Left renal cortex interstitium (tissue), 4 donors: ENCODE measurements at regions not wholly inside any gene's neighbourhood (a gene's known extent, or its start where the extent isn't known, plus 50 kb on each side); places are given as distances from the start of the nearest gene placed in this dataset.
"Not testable (repeated sequence)": the region's sequence is repeated elsewhere in the genome, so short reads cannot be mapped to it uniquely, and the experiment has no call there.

Experiments
- DNase-seq, 4 donors: peaks; one replicate each; pipeline ENCODE4 v3.0.0-alpha.2; 2013; ENCODE audit warnings: low read depth in 4 of 4, low spot score in 2 of 4, missing footprints in 1 of 4

DNA sequence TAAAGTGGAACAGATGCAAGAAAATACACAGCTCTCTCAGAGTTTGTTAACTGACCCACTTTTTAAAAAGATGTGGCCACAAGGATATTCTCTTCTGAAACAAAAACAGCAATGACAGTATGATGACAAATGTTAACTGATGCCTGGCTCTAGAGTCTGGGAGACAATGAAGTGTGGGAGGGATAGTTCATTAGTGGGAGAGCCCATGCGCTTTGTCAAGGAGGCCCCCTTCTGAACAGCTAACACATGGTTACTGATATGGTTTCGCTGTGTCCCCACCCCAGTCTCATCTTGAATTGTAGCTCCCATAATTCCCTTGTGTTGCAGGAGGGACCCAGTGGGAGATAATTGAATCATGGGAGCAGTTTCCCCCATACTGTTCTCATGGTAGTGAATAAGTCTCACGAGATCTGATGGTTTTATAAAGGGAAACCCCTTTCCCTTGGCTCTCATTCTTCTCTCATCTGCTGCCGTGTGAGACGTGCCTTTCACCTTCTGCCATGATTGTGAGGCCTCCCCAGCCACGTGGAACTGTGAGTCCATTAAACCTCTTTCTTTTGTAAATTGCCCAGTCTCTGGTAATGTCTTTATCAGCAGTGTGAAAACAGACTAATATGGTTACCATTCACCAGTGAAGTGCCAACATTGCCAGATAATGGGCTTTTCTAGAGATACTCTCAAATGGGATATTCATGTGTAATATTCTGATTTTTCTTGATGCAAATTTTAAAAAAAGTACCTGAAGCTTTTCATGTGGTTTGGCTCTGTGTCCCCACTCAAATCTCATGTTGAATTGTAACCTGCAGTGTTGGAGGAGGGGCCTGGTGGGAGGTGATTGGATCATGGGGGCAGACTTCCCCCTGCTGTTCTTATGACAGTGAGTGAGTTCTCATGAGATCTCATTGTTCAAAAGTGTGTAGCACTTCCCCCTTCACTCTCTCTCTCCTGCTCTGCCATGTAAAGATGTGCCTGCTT lies 435.8 kb downstream of the SHISA9 start:
- DNase-seq, result not testable (repeated sequence)

DNA sequence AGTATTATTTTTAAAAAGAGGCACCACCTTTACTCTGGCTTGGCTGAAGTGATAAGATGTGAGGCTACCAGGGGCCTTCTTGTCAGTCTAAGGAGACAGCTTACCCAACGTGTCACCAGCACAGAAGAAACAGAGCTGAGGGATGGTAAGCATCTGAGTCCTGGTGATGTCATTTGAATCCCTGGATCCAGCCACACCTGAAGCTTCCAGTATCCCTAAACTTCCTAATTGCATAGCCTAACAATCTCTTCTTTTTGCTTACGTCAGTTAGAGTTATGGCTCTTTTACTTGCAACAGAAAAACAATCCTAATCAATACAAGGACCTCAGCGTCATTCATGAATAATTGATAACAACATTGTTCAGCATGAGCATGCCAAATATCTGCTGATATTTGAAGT lies 436.6 kb downstream of the SHISA9 start:
- DNase-seq, result no peak

DNA sequence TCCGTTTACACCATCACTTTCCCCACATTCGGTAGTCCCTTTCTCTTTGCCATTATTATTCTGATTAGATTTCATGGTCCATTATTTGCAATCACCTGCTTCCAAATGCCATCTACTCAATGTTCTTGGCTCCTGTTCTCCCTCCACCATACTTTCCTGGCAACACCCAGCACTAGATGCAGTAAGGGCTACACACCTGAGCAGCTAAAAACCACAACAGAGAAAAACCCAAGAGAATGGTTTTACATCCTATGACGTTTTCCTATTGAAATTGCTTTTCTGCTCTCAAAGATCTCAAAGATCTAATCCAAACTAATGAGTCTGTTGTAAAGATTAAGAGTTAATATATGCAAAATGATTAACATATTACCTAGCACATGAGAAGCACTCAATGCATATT lies 441.3 kb downstream of the SHISA9 start:
- no peak for DNase-seq

DNA sequence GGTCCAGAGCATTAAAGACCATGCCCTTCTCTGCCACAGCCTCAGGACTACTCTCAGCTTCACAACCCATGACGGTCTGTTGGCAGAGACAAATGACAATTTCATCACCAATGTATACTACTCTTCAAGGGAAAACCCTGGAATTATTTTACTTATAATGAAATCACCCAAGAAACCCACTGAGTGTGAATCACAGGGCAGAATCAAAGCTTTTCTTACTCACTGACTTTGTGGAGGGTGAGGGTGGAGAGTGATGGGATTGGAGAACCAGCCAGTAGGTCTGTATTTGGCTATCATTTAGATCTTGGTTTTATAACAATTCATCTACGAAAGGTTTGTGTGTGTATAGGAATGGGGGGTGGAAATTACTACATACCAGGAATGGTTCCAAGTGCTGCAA lies 442.6 kb downstream of the SHISA9 start:
- no peak for DNase-seq

DNA sequence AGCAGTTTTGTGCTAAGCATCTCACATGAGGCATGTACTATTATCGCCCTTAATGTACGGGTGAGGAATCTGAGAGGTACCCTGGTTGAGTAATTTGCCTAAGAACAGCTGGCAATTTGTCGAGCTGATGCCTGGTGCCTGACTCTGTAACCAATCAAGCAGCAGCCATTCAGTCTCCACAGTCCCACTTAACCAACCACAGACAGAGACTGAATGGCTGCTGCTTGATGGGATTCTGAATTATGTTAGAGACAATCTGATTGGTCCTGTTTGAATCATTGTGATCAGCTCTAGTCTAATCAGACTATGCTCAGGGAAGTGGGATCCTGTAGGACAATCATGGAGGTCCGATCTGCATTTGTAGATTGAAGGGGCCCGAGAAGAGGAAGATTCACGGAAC lies 447.0 kb downstream of the SHISA9 start:
- DNase-seq, result no peak

DNA sequence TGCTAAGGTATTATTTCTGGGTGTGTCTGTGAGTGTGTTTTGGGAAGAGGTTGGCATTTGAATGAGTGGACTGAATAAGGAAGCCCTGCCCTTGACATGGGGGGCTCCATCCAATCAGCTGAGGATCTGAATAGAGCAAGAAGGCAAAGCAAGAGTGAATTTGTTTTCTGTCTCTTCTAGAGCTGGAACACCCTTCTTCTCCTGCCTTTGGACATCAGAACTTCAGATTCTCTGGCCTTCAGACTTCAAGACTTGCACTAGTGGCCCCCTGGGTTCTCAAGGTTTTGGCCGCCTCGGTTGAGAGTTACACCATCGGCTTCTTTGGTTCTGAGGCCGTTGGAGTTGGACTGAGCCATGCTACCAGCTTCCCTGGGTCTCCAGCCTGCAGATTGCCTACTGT lies 448.6 kb downstream of the SHISA9 start:
- DNase-seq, result no peak

DNA sequence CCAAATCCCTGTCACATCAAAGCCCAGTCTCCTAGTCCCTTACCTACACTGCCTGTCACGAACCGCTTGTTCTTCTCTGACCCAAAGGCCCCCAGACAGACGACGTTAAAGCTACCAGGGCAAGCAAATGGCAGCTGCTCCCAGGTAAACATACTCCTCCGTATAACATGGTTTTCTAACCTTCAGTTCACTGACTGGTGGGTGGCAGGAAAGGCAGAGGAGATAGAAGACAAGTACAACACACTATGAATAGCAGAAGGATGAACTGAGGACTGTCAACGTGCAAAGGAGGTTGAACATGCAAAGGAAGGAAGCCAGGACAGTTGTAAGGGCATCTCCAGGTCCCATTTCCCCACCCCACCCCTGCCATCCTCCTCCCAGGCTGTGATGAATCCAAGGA lies 449.8 kb downstream of the SHISA9 start:
- DNase-seq, result no peak

DNA sequence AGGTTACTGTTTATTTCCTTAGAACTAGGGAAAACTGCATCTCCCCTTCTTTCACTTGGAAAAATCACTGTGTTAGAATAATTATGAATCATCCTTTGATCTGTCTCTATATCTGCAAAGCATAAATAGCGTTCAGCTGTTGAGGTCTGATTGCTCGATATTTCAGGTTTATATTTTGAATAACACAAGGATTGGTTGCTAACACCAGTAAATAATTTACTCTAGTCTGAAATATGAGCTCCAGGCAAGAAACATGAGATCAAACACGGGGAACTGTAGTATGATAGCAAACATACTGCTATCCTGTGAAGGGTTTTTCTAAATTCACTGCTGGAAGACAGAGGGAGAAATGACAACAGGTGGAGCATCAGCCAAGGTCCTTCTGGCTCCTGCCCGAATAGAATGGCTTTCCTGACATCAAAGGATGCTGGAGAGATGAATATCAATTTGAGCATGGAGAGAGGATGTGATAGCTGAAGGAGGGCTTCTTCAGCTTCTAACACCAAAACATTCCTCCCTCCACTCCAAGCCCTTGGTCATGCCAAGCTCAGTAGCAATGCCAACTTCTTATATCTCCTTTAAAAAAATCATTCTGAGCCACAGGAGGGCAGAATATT lies 450.3 kb downstream of the SHISA9 start:
- DNase-seq, result peak in 1 of 4 donors; percentile 11

DNA sequence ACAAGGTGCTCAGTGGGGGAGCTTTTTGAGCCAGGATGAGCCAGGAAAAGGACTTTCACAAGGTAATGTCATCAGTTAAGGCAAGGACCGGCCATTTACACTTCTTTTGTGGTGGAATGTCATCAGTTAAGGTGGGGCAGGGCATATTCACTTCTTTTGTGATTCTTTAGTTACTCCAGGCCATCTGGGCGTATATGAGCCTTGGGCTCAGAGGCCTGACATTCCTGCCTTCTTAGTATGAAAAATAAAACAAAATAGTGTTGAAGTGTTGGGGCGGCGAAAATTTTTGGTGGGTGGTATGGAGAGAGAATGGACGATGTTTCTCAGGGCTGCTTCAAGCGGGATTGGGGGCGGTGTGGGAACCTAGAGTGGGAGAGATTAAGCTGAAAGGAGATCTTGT lies 451.4 kb downstream of the SHISA9 start:
- not testable (repeated sequence) for DNase-seq

DNA sequence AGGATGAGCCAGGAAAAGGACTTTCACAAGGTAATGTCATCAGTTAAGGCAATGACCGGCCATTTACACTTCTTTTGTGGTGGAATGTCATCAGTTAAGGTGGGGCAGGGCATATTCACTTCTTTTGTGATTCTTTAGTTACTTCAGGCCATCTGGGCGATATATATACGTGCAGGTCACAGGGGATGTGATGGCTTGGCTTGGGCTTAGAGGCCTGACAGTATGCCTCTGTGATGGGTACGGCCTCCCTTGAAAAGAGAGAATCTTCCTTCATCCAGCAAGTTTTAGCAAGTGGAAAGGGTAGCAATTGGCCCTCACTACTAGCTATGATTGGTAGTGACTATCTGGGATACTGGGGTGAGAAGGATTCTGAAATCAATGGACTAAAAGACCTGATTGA lies 456.4 kb downstream of the SHISA9 start:
- not testable (repeated sequence) for DNase-seq

DNA sequence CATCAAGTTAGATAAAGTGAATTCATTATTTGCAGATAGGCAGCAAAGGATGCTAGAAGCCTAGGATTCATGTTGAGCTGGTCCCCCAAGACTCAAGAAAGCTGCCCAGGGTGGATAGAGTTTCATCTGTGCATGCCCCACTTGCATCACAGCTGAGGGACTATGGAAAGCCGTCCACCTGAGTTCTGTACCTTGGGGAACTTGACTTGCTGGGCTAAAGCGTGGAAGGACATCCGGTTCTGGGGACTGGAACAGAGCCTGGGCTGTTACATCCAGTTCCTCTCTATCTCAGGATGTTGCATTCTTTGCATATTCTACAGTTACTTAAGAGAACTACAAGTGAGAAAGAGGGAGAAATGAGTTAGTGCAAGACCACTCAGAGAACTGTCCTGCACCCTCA lies 458.4 kb downstream of the SHISA9 start:
- DNase-seq, result no peak

DNA sequence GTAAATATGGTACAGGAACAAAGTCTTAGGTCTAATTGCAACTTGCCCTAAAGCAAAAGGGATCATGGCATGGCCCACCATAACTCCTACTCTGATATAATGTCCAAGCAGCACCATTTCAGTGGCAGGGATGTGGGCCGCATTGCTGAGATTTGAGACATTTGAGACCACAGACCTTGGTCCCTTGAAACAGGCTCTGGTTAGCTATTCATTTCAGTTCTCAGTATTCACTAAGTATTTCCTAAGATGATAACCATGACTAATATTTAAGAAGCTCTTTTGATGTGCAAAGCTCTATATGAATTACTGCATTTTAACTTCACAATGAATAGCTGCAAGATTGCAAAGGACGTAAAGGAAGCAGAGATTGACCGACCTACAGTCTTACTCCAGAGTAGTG lies 471.0 kb downstream of the SHISA9 start:
- DNase-seq, result no peak

DNA sequence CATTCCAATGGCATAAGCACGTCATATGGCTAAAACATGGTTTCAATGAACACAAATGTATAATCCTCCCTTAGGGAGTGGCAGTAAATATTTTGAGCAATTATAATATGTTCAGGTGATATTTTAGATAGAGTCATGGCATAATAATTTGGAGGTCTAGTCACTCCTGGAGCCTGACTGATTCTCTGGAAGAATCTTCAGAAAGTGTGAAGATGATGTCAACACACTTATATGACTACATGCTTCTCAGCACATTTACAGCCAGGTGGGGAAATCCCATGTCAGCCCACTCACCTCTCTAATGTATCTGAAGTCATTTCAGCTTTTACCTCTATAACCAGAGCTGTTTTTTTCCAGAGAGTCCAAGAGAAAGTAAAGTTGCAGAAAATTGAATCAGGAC lies 474.8 kb downstream of the SHISA9 start:
- DNase-seq, result no peak

DNA sequence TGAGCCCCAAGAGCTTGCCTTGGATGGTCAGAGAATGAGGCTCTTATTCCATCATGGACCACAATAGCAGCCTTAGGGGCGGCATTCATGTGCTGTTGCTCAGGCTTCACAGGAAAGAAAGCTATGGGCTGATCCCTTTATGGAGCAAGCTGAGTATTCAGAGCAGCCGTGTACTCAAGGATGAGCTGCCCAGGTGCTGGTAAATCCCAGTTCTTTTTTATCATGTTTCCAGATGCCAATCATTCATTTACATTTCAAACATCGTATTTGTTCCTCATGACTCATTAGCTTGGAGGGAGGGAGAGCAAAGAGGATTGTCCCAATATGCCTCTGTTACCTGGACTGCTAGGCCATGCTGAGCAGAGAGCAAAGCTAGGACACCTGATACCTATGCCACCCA lies 475.7 kb downstream of the SHISA9 start:
- no peak for DNase-seq

DNA sequence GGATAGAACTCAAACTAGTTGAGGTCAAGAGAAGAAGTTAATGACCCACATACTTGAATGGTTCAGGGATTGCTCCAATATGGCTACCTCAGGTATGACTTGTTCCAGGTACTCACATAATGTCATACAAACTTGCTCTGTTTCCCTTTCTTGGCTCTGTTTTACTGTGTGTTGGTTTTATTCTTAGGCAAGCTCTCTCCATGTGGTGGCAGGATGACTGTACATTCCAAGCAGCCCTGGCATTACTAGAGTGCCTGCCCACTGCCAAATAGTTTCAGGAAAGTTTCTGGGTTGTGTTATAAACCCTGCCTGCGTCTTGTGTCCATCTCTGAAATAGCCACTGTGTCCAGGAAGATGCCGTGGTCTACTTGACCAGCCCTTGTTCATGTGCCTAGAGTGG lies 476.8 kb downstream of the SHISA9 start:
- no peak for DNase-seq

DNA sequence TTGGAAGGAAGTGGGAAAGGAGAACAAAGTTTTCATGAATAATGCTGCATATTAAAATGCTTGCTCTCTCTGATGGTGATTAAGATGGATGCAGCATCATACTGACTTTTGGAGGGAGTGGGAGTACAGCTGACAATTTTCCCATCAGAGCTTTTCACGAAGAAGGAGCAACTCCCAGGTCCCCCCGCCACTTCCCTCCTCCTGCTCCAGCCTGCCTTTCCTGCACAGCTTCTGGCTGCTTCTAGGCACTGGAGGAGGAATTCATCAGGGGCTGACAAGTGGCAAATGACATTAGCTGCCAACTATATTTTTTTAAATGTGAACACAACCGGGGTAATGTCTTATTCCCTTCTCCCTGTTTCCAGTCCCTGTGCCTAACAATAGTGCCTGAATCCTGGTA lies 477.9 kb downstream of the SHISA9 start:
- DNase-seq, result no peak

DNA sequence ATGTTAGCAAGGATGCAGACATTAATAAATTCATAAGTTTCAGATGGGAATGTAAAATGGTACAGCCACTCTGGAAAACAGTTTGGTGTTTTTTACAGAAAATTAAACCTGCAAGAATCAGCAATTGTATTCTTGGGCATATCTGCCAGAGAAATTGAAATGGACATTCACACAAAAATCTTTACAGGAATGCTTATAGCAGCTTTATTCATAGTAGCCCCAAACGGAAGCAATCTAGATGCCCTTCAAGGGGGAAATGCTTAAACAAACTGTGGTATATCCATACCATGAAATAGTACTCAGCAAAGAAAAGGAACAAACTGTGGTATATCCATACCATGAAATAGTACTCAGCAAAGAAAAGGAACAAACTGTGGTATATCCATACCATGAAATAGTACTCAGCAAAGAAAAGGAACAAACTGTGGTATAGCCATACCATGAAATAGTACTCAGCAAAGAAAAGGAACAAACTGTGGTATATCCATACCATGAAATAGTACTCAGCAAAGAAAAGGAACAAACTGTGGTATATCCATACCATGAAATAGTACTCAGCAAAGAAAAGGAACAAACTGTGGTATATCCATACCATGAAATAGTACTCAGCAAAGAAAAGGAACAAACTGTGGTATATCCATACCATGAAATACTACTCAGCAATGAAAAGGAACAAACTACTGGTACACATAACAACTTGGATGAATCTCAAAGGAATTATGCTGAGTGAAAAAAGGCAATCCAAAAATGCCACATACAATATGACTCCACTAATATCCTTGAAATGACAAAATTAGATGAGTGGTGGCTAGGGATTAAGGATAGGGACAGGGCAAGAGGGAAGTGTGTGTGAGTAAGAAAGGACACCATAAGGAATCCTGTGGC lies 484.0 kb downstream of the SHISA9 start:
- not testable (repeated sequence) for DNase-seq

DNA sequence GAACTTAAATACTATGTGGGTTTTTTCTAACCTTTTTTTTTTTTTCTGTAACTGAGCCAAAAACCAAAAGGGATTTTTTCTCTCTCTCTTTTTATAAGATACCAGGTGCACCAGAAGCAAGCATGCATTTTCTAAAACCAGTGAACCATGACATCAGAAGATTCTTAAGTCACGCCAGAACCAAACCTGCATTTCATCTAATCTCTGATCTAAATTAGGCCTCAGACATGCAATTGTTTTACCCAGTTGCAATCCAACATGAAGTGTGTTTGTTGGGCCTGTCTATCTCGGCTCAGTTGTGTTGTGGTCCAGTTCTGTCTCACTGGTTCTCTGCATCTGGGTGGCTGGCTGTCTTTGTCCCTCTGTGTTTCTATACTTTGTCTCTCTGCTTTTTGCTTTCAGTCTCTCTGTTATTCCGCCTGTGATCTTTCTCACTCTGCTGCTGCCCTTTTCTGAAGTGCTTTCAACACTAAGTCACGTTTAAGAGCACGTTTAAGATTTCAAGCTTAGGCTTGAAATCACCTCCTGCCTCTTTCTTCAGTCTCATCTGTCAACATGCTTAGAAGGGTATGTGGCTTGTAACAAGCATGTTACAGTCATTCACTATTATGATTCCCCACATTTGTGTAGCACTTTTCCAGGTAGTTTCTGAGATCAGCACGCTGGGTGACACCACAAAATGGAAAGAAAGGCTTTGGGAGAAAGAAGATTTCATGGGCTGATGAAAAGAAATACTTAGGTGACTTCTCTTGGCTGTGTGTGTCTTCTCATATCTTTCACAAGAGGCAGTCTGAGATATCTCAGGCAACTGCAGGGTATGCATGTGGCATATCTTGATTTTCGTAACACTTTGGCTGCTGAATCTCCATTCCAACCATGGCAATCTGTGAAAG lies 488.9 kb downstream of the SHISA9 start:
- peak in 1 of 4 donors; percentile 27 for DNase-seq

DNA sequence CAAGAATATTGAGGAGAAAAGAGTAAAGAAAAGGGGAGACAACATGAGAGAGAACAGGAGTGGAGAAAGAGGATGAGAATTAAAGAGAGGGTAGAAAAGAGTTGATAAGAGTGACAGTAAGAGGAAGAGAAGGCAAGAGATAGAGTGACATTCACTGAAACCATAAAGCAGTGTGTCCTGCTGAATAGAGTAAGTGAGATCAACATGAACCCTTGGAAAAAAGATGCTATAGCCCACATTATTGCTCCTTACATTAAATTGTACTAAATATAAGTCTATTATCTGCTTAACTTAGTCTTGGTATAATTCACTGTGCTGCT lies 489.5 kb downstream of the SHISA9 start:
- no peak for DNase-seq

DNA sequence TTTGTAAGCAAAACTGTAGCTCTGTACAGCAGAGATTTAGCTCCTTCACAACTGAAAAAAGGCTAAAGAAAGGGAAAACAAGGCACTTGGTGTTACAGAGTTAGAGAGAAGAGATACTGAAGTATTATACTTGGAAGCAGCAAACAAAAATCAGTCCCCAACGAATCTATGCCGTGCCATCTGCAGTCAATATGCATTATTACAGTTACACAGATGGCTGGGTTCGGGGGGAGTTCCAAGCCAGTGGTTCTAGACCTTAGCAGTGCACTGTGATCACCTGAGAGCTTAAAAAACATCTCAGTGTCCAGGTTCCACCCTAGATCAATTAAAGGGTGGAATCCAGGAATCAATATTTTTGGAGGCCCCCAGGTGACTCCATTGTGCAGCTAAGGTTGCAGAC lies 489.9 kb downstream of the SHISA9 start:
- DNase-seq, result no peak
